ENCODE measurements at regions not wholly inside any gene's neighbourhood (a gene's known extent, or its start where the extent isn't known, plus 50 kb on each side); places are given as distances from the start of the nearest gene placed in this dataset.

- no peaks in the 10 kb centered on the region for H3K4me1 ChIP-seq (ENCODE audit: control insufficient read depth, extremely low read depth, insufficient read depth, low read length)
- H3K4me3 ChIP-seq (replicated peaks in 1 of 3; ENCODE audit: insufficient read depth in 1 of 3, low read depth in 1 of 3, low read length in 3 of 3) = no peak overlapping the region
- dilution Hi-C loops (cut with MboI; ENCODE audit: extremely low pct_ligation_motif_present, low sequenced_read_pairs) = no loop called here
- H2AFZ ChIP-seq (ENCODE audit: low read depth, low read length) = no peak overlapping the region
- no peaks in the 10 kb centered on the region for H3K27me3 ChIP-seq (ENCODE audit: control insufficient read depth in 2 of 2, insufficient read depth in 2 of 2, low read length in 2 of 2)
- no peak for DNase-seq (ENCODE audit: low read depth, low spot score)
- H3K27ac ChIP-seq (ENCODE audit: insufficient read depth, low read depth, low read length) = no peak overlapping the region
- POLR2A ChIA-PET = no interaction called here
- TF ChIP-seq MYC (IDR thresholded peaks at IDR 0.05; ENCODE audit: low read depth, low read length) = no peak
- no peak for TF ChIP-seq MAX (IDR thresholded peaks at IDR 0.05; ENCODE audit: insufficient read depth, insufficient read length)
- no peak for TF ChIP-seq CTCF (IDR thresholded peaks at IDR 0.05; ENCODE audit: extremely low read depth in 1 of 2, insufficient read depth in 1 of 2, low read depth in 1 of 2, low read length in 2 of 2)
- no peak for TF ChIP-seq POLR2A (IDR thresholded peaks at IDR 0.05; ENCODE audit: low read depth, low read length)
- no peak for TF ChIP-seq FOS (IDR thresholded peaks at IDR 0.05; ENCODE audit: borderline replicate concordance, insufficient read depth, low read length)
- FAIRE-seq = no peak
- no TSS peak for BruUV-seq (replicated peaks)
- no peaks in the 10 kb centered on the region for H3K9me3 ChIP-seq (replicated peaks; ENCODE audit: control insufficient read depth, insufficient read depth, low read length)
- H3K9ac ChIP-seq (replicated peaks; ENCODE audit: extremely low read depth, insufficient read depth, low read length) = no peak overlapping the region
- no peaks in the 10 kb centered on the region for H3K9me1 ChIP-seq (replicated peaks; ENCODE audit: control insufficient read depth, extremely low read depth, insufficient read depth, low read length)
- CTCF ChIA-PET = no interaction called here
- no peaks in the 10 kb centered on the region for H3K79me2 ChIP-seq (ENCODE audit: control insufficient read depth, insufficient read depth, low read length)
- intact Hi-C loops (cut with micrococcal nuclease) = no loop called here
- H3K4me2 ChIP-seq (ENCODE audit: insufficient read depth, low read length) = no peak overlapping the region
- H4K20me1 ChIP-seq (replicated peaks; ENCODE audit: control insufficient read depth, extremely low read depth, insufficient read depth, low read length) = no peaks in the 10 kb centered on the region
- H3K36me3 ChIP-seq (ENCODE audit: control insufficient read depth in 2 of 2, extremely low read depth in 1 of 2, insufficient read depth in 2 of 2, low read length in 2 of 2) = no peaks in the 10 kb centered on the region
Measured at GRCh38 chr4:36502350-36502749, 220.9 kb downstream of the DTHD1 start.

- H3K4me1 ChIP-seq (ENCODE audit: control insufficient read depth, extremely low read depth, insufficient read depth, low read length) = no peaks in the 10 kb centered on the region
- H3K79me2 ChIP-seq (ENCODE audit: control insufficient read depth, insufficient read depth, low read length) = no peaks in the 10 kb centered on the region
- POLR2A ChIA-PET = no interaction called here
- DNase-seq (ENCODE audit: low read depth, low spot score) (no peak), FAIRE-seq (no peak)
- H4K20me1 ChIP-seq (replicated peaks; ENCODE audit: control insufficient read depth, extremely low read depth, insufficient read depth, low read length) = no peaks in the 10 kb centered on the region
- no peaks in the 10 kb centered on the region for H3K27me3 ChIP-seq (ENCODE audit: control insufficient read depth in 2 of 2, insufficient read depth in 2 of 2, low read length in 2 of 2)
- H3K9ac ChIP-seq (replicated peaks; ENCODE audit: extremely low read depth, insufficient read depth, low read length) = no peak overlapping the region
- no peaks in the 10 kb centered on the region for H3K36me3 ChIP-seq (ENCODE audit: control insufficient read depth in 2 of 2, extremely low read depth in 1 of 2, insufficient read depth in 2 of 2, low read length in 2 of 2)
- dilution Hi-C loops (cut with MboI; ENCODE audit: extremely low pct_ligation_motif_present, low sequenced_read_pairs) = no loop called here
- H2AFZ ChIP-seq (ENCODE audit: low read depth, low read length) = no peak overlapping the region
- H3K9me3 ChIP-seq (replicated peaks; ENCODE audit: control insufficient read depth, insufficient read depth, low read length) = no peaks in the 10 kb centered on the region
- CTCF ChIA-PET = no interaction called here
- no peaks in the 10 kb centered on the region for H3K9me1 ChIP-seq (replicated peaks; ENCODE audit: control insufficient read depth, extremely low read depth, insufficient read depth, low read length)
- TF ChIP-seq POLR2A (IDR thresholded peaks at IDR 0.05; ENCODE audit: low read depth, low read length) = no peak
- TF ChIP-seq EZH2 (IDR thresholded peaks at IDR 0.05; ENCODE audit: borderline replicate concordance, low read depth, low read length, severe bottlenecking) = no peak
- TF ChIP-seq FOS (IDR thresholded peaks at IDR 0.05; ENCODE audit: borderline replicate concordance, insufficient read depth, low read length) = no peak
- TF ChIP-seq MAX (IDR thresholded peaks at IDR 0.05; ENCODE audit: insufficient read depth, insufficient read length) = no peak
- no peak for TF ChIP-seq MYC (IDR thresholded peaks at IDR 0.05; ENCODE audit: low read depth, low read length)
- no peak for TF ChIP-seq CTCF (IDR thresholded peaks at IDR 0.05; ENCODE audit: extremely low read depth in 1 of 2, insufficient read depth in 1 of 2, low read depth in 1 of 2, low read length in 2 of 2)
- TF ChIP-seq JUN (IDR thresholded peaks at IDR 0.05; ENCODE audit: borderline replicate concordance, insufficient read depth, insufficient read length, low read depth) = no peak
- TF ChIP-seq GATA2 (IDR thresholded peaks at IDR 0.05; ENCODE audit: insufficient read depth, insufficient read length, low read depth, low read length) = no peak
- no peak for TF ChIP-seq POLR2AphosphoS5 (IDR thresholded peaks at IDR 0.05; ENCODE audit: insufficient read depth, low read depth, low read length)
- H3K27ac ChIP-seq (ENCODE audit: insufficient read depth, low read depth, low read length) = no peak overlapping the region
- H3K4me2 ChIP-seq (ENCODE audit: insufficient read depth, low read length) = no peak overlapping the region
- BruUV-seq (replicated peaks) = no TSS peak
- intact Hi-C loops (cut with micrococcal nuclease) = no loop called here
- no peak overlapping the region for H3K4me3 ChIP-seq (replicated peaks in 1 of 3; ENCODE audit: insufficient read depth in 1 of 3, low read depth in 1 of 3, low read length in 3 of 3)
Measured at GRCh38 chr4:36508394-36508793, 227.0 kb downstream of the DTHD1 start.
